HG02763 (cell line): ENCODE measurements at regions not wholly inside any gene's neighbourhood (a gene's known extent, or its start where the extent isn't known, plus 50 kb on each side); places are given as distances from the start of the nearest gene placed in this dataset.

Experiments used
- ATAC-seq: cut with Tn5 transposase; IDR thresholded peaks from one replicate; pipeline ENCODE4 v1.9.1; 2021; ENCODE audit warnings: mild to moderate bottlenecking, moderate library complexity; ENCODE audit not compliant: unreplicated experiment

DNA sequence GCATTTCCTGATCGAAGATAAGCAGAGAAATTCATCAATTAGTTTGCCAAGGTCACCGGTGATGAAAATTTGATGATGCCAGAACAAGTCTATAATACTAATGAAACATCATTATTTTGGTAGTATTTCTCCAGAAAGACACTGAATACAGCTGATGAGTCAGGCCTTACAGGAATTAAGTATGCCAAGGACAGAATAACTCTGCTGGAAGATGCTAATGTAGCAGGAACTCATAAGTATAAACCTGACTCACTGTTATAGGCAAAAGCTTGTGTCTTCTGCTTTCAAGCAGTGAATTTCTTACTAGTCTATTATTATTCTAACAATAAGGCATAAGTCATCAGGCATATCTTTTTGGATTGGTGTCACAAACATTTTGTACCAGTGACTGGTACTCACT is 1825.1 kb upstream of the IGFBP7 start:
- no peak for ATAC-seq

- ATAC-seq, result no peak
Observed at GRCh38 chr4:58936436-58936835, 1826.3 kb upstream of the IGFBP7 start.

DNA sequence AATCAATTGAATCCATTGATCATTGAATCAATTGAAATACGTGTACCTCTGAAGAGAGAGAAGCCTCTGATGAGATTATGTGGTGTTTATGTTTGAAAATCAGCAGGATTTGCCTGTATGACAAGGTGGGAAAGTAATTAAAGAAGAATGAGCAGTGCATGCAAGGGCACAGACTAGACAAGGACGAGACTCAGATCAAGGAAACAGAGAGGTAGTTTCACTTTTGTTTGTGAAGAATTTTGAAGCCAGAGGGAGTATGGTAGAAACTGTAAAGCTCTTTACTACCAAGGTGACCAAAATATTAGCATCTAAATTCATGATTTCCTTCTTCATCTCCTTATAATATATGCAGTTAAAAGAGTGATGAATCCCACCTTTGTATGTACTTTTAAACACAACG is 1830.0 kb upstream of the IGFBP7 start:
- no peak for ATAC-seq

GRCh38 chr4:58941286-58941685 is 1831.1 kb upstream of the IGFBP7 start:
- no peak for ATAC-seq

GRCh38 chr4:58953575-58953974 is 1843.4 kb upstream of the IGFBP7 start:
- ATAC-seq, result no peak

- no peak for ATAC-seq
Observed at GRCh38 chr4:58957711-58958110, 1847.5 kb upstream of the IGFBP7 start.

- no peak for ATAC-seq
Observed at GRCh38 chr4:58961283-58961682, 1851.1 kb upstream of the IGFBP7 start.

- no peak for ATAC-seq
Observed at GRCh38 chr4:58961925-58962324, 1851.7 kb upstream of the IGFBP7 start.

DNA sequence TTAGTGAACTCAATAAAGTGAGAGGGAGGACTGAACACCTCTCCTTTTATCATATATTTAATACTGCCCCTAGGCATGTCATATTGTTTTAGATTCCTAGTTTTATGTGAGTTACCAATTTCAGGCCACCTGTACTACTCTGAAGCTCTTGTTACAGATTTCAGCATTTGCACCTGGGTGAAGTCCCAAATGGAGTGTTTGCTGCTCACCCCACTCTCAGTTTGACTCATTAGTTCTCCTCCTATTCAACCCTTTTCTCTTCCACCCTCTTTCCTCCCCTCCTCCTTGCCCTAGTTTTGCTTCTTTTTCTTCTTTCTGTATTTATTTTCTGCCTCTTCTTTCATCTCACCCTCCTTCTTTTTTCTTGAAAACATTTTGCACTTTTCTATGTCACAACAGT is 1852.2 kb upstream of the IGFBP7 start:
- ATAC-seq, result no peak

DNA sequence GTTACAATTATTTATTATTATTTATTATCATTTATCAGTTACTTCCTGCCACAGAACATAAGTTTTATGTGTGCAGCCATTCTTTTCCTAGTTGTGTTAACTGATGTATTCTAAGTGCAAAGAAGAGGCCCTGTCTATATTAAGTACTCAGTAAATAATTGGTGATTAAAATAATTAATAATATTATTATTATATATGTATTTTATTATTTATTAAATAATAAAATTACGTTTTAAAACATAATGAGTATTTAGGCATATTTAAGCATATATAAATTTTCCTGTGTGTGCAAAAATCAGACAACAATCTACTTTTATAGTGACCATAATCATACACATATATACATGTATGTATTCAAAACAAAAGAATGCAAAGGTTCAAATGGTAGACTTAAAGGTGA is 1871.6 kb upstream of the IGFBP7 start:
- ATAC-seq, result no peak

- no peak for ATAC-seq
Observed at GRCh38 chr4:58983887-58984286, 1873.7 kb upstream of the IGFBP7 start.

DNA sequence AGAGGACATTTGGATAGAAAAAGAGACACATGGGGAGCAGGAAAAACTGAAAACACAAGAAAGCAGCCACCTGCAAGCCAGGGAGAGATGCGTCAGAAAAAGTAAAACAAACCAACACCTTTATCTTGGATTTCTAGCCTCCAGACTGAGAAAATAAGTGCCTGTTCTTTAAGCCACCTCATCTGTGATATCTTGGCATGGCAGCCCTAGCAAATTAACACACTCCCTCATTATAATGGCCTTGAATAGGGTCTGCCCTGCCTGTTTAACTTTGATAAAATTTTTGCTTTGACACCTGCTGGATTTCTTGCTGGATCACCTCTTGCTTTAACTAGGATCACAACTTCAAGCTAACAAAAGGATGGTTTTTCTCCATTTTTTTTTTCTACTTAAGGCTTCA is 1892.0 kb upstream of the IGFBP7 start:
- ATAC-seq, result no peak

- no peak for ATAC-seq
Observed at GRCh38 chr4:59024257-59024656, 1914.1 kb upstream of the IGFBP7 start.

- ATAC-seq, result no peak
Observed at GRCh38 chr4:59037812-59038211, 1927.6 kb upstream of the IGFBP7 start.

- no peak for ATAC-seq
Observed at GRCh38 chr4:59039046-59039445, 1928.9 kb upstream of the IGFBP7 start.

- ATAC-seq, result no peak
Observed at GRCh38 chr4:59044286-59044900, 1934.2 kb upstream of the IGFBP7 start.

- ATAC-seq, result no peak
Observed at GRCh38 chr4:59054086-59054485, 1943.9 kb upstream of the IGFBP7 start.

GRCh38 chr4:59057804-59058203 is 1947.6 kb upstream of the IGFBP7 start:
- no peak for ATAC-seq

GRCh38 chr4:59058543-59058942 is 1948.4 kb upstream of the IGFBP7 start:
- no peak for ATAC-seq

- ATAC-seq, result no peak
Observed at GRCh38 chr4:59060002-59060846, 1950.0 kb upstream of the IGFBP7 start.

- no peak for ATAC-seq
Observed at GRCh38 chr4:59060895-59061294, 1950.7 kb upstream of the IGFBP7 start.

GRCh38 chr4:59063015-59063720 is 1953.0 kb upstream of the IGFBP7 start:
- no peak for ATAC-seq
